ENCODE measurements at regions not wholly inside any gene's neighbourhood (a gene's known extent, or its start where the extent isn't known, plus 50 kb on each side); places are given as distances from the start of the nearest gene placed in this dataset.
"Not testable (repeated sequence)": the region's sequence is repeated elsewhere in the genome, so short reads cannot be mapped to it uniquely, and the experiment has no call there.

GRCh38 chr13:90732049-90732448 lies 615.4 kb upstream of the MIR17HG start:
- no peak for DNase-seq

- DNase-seq: not testable (repeated sequence)
Measured at GRCh38 chr13:90734497-90734896, 613.0 kb upstream of the MIR17HG start.

DNA sequence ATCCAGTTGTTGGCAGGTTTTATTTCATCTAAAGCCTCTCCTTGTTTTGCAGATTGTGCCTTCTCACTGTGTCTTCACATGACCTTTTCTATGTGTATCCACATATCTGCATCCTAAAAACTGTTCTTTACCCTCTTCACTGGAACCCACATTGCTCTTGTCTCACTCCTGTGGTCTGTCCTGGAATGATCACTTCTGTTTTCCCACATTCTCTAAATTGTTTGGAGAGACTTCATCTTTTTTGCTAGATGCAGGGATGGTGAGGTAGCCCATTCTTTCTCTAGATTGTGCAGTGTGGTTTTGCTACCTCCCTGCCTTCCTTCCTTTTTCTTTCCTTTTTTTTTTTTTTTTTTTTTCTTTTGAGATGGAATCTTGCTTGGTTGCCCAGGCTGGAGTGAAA lies 608.6 kb upstream of the MIR17HG start:
- no peak for DNase-seq

GRCh38 chr13:90740099-90740498 lies 607.4 kb upstream of the MIR17HG start:
- no peak for DNase-seq

- no peak for DNase-seq
Measured at GRCh38 chr13:90742381-90742780, 605.1 kb upstream of the MIR17HG start.

GRCh38 chr13:90746230-90746629 lies 601.3 kb upstream of the MIR17HG start:
- DNase-seq: no peak

DNA sequence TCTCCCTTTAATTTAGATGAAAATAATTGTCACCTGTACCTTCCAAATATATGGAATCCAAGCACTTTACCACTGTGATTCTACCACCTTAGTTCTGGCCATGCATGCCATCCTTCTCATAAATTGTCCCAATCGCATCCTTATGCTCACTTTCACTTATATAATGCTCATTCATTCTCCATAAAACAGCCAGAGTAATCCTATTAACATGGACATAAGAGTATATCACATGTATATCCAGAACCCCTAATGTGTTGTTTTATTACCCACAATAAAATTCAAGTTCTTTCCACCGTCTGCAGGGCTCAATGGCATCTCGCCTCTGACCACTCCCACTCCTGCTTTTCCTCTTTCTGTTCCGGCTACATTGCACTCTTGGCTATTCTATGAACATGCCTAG lies 597.5 kb upstream of the MIR17HG start:
- DNase-seq: no peak

DNA sequence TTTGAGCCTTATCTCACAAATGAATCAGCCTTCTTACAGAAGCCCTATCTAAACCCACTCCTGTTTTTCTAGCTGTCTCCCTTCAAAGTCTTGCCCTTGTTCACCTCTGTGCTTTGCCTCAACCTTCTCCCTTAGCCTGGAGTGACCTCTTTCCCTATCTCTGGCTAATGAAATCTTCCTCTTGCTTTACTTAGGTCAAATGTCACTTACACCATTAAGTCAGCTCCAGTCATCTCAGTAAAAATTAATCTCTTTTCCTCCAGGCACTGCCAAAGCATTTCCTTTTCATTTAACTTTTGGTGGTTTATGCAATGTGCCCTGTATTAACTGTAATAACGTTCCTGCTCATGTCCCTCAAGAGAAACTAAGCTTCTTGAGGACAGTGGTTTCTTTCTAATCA lies 596.5 kb upstream of the MIR17HG start:
- no peak for DNase-seq

DNA sequence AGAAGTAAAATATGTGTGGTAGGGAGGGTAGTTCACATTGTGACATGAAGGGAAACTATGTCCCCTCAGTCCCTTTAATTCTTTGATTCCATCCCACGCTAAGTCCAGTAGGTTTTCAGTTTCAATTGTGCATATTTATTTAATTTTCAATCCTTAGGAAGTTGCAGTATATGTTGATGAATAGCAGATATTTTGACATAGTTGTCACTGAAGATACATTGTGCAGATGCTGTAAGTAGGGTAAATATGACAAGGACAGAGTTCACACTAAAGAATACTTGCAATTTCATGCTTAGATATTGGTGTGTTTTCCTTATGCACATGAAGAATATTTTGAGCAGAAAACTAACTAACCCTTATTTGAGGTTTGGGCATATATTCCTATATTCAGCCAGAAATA lies 595.4 kb upstream of the MIR17HG start:
- DNase-seq: no peak

DNA sequence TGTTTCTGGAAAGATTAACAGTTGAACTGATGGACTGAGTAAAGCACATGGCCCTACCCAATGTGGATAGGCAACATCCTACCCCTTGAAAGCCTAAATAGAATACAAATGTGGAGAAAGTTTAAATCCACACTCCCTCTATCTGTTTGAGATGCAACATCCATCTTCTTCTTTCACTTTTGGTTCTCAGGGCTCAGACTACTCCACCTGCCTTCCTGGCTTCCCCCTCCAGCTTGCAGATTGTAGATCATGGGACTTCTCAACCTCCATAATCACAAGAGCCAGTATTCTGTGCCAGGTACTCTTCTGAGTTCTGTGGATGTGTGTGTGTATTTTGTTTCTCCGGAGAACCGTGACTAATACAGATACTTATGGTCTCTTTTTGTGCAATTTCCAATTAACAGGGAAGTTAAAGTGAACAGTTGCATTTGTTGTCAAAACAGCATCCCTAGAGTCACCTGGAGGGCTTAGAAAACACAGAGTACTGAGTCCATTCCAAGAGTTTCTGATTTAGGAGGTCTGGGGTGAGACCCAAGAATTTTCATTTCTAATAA lies 590.3 kb upstream of the MIR17HG start:
- no peak for DNase-seq

- DNase-seq: no peak
Measured at GRCh38 chr13:90760639-90761038, 586.8 kb upstream of the MIR17HG start.

GRCh38 chr13:90763476-90764150 lies 583.9 kb upstream of the MIR17HG start:
- no peak for DNase-seq

- no peak for DNase-seq
Measured at GRCh38 chr13:90766386-90766902, 581.0 kb upstream of the MIR17HG start.

GRCh38 chr13:90768116-90768515 lies 579.4 kb upstream of the MIR17HG start:
- no peak for DNase-seq

- no peak for DNase-seq
Measured at GRCh38 chr13:90769387-90769786, 578.1 kb upstream of the MIR17HG start.

DNA sequence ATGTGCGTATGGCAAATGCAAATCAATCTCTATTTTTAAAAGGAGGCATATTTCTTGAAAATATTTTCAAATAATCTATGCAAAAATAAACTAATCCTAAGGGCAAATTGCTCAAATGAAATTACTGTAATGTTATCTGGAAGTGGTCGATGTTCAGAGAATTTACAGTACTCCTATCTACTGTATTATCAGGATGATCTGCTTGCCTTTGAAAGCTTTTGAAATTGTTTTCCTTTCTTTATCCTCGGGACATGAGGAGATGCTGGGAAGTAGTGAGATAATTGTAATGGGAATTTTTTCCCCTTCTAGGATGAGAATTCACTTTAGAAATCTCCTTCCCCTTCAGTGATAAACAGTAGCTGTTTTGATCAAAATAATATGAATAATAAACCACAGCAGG lies 577.2 kb upstream of the MIR17HG start:
- no peak for DNase-seq

- no peak for DNase-seq
Measured at GRCh38 chr13:90773681-90774080, 573.8 kb upstream of the MIR17HG start.

DNA sequence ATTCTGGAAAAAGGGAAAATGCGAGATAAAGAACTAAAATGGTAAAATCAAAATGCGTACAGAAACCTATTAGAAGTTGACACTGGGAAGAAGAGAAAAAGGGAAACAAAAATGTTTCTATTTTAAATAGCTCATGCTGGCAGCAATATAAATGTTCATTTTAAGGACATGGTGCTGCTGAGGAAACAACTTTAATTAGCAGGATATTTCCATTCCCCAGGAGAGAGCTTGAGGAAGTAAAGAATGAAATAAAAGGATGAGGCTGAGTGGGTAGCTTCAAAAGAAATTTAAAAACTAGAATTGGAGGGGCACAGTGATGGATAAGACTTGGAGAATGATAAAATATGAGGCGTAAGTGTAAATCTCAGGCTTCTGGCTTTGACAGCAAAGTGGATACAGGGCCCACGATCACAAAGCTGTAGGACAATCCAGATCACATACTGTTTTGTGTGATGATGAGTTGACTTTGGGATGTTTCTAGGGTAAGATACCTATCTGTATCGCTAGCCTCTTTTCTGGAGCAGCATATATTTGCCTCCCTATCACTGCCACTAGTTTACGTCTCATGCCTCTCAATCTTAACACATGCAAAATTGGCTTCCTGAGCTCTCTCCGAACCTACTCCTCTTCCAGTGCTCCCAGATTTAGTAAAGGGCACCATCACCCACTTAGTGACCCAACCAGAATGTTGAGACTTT lies 571.3 kb upstream of the MIR17HG start:
- DNase-seq: no peak

GRCh38 chr13:90783273-90783672 lies 564.2 kb upstream of the MIR17HG start:
- DNase-seq: no peak

GRCh38 chr13:90787007-90787406 lies 560.5 kb upstream of the MIR17HG start:
- no peak for DNase-seq

GRCh38 chr13:90792335-90792734 lies 555.2 kb upstream of the MIR17HG start:
- DNase-seq: no peak

- no peak for DNase-seq
Measured at GRCh38 chr13:90793261-90793820, 554.1 kb upstream of the MIR17HG start.

- DNase-seq: no peak
Measured at GRCh38 chr13:90796474-90796873, 551.0 kb upstream of the MIR17HG start.

DNA sequence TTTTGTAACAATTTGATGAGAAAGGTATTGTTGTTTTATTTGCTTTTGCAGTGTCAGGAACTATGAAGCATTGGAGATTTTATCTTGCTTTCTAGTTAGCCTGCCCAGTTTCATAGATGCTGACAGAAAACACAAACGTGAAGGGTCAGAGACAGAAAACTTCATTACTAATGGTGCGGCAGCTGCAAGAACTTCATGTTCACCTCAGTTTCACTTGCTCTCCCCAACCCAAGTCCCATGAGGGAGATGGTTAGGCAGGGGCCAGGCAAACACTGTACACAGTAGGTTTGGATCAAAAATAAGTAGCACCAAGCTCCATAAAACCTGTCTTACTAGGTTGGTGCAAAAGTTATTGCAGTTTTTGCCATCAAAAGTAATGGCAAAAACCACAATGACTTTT lies 550.2 kb upstream of the MIR17HG start:
- no peak for DNase-seq
